Progenitor cell of endocrine pancreas (in vitro differentiated cells): ENCODE measurements at regions not wholly inside any gene's neighbourhood (a gene's known extent, or its start where the extent isn't known, plus 50 kb on each side); places are given as distances from the start of the nearest gene placed in this dataset.

Source experiments
- DNase-seq: peaks from one replicate; pipeline ENCODE4 v3.0.0; 2021; ENCODE audit warnings: low spot score; ENCODE audit not compliant: unreplicated experiment
- H3K27ac Mint-ChIP-seq: 2 replicates; pipeline ENCODE4 v1.8.0; 2021; ENCODE audit warnings: mild to moderate bottlenecking, moderate library complexity, mixed read lengths
- H3K27me3 Mint-ChIP-seq: 2 replicates; pipeline ENCODE4 v1.8.0; 2021; ENCODE audit warnings: mixed read lengths
- H3K36me3 Mint-ChIP-seq: 2 replicates; pipeline ENCODE4 v1.8.0; 2022; ENCODE audit warnings: mixed read lengths; ENCODE audit not compliant: insufficient read depth
- H3K4me1 Mint-ChIP-seq: 2 replicates; pipeline ENCODE4 v1.8.0; 2021; ENCODE audit warnings: low read depth, mixed read lengths
- H3K4me3 Mint-ChIP-seq: 2 replicates; pipeline ENCODE4 v1.8.0; 2021; ENCODE audit warnings: low read depth, mild to moderate bottlenecking, moderate library complexity, mixed read lengths
- H3K9me3 Mint-ChIP-seq: 2 replicates; pipeline ENCODE4 v1.8.0; 2021; ENCODE audit warnings: low read depth, mixed read lengths
- CTCF ChIP-seq: fragments of 200-600 bp; sonication (generic); IDR thresholded peaks from one replicate; pipeline ENCODE4 v1.5.0; 2021; ENCODE audit warnings: antibody characterized with exemption, mild to moderate bottlenecking; ENCODE audit not compliant: unreplicated experiment

DNA sequence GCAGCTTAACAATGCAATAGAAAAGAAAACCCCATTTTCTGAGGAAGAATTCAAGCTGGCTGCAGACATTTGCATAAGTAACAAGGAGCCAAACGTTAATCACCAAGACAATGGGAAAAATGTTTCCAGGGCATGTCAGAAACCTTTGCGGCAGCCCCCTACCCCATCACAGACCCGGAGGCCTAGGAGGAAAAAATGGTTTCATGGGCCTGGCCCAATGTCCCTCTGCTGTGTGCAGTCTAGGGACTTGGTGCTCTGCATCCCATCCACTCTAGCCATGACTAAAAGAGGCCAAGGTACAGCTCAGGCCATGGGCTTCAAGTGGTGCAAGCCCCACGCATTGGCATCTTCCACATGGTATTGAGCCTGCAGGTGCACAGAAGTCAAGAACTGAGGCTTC, 147.0 kb upstream of the NR3C2 start:
- H3K9me3 Mint-ChIP-seq: peaks cover 42% of the 10 kb centered on the region
- H3K36me3 Mint-ChIP-seq: no peaks in the 10 kb centered on the region

GRCh38 chr4:148575577-148575976, 133.4 kb upstream of the NR3C2 start:
- H3K4me1 Mint-ChIP-seq: no peaks in the 10 kb centered on the region
- no peak overlapping the region for H3K4me3 Mint-ChIP-seq
- no peak for DNase-seq
- H3K27me3 Mint-ChIP-seq: no peaks in the 10 kb centered on the region
- peaks cover 3% of the 10 kb centered on the region for H3K9me3 Mint-ChIP-seq
- H3K36me3 Mint-ChIP-seq: no peaks in the 10 kb centered on the region
- no peak for TF ChIP-seq CTCF
- no peak overlapping the region for H3K27ac Mint-ChIP-seq

More for the DNA sequence above, 147.0 kb upstream of the NR3C2 start:
- H3K4me3 Mint-ChIP-seq: no peak overlapping the region
- H3K4me1 Mint-ChIP-seq: no peaks in the 10 kb centered on the region
- DNase-seq: no peak
- TF ChIP-seq CTCF: no peak
- no peaks in the 10 kb centered on the region for H3K27me3 Mint-ChIP-seq
- no peak overlapping the region for H3K27ac Mint-ChIP-seq

DNA sequence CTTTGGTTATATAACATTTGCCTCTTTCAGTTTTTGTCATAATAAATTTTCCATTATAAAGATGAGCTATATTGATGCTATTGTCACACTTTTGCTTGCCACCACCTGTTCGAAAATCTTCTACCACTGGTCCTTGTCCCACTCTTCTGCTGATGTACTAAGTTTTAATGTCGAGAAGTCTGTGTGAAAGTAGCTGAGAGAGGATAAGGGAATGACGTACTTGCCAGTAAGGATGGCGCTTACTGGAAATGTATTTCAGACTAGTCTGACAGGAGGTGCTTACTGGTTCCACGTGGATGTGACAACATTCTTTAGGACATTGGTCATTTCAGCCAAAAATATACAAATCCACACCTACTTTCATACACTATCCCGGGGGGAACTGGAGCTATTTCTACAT, 132.7 kb upstream of the NR3C2 start:
- no peak overlapping the region for H3K27ac Mint-ChIP-seq
- H3K9me3 Mint-ChIP-seq: peaks cover 4% of the 10 kb centered on the region
- no peak for TF ChIP-seq CTCF
- no peak overlapping the region for H3K4me3 Mint-ChIP-seq
- no peaks in the 10 kb centered on the region for H3K4me1 Mint-ChIP-seq
- no peak for DNase-seq
- H3K36me3 Mint-ChIP-seq: no peaks in the 10 kb centered on the region
- H3K27me3 Mint-ChIP-seq: no peaks in the 10 kb centered on the region

DNA sequence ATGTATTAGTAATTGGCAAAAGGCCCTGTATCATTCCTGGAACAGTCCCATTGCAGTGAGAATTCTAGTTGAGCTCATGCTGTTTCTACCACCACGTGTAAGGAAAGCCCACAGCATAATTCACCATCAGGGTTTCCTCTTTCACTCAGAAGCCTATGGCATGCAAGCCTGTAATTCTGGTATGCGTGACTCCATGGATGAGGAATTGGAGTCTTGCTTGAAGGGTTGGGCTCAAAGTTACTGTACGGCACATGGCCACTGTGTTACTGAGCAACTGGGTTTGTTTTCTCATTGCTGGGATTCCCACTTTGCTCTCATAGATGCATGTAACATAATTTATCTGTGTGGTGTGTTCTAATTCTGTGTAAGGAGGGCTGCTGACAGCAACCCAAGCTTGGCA, 132.3 kb upstream of the NR3C2 start:
- no peak for TF ChIP-seq CTCF
- H3K27ac Mint-ChIP-seq: no peak overlapping the region
- no peak overlapping the region for H3K4me3 Mint-ChIP-seq
- H3K9me3 Mint-ChIP-seq: peaks cover 7% of the 10 kb centered on the region
- no peak for DNase-seq
- H3K36me3 Mint-ChIP-seq: no peaks in the 10 kb centered on the region
- no peaks in the 10 kb centered on the region for H3K4me1 Mint-ChIP-seq
- no peaks in the 10 kb centered on the region for H3K27me3 Mint-ChIP-seq

GRCh38 chr4:148574066-148574465, 131.9 kb upstream of the NR3C2 start:
- no peak for TF ChIP-seq CTCF
- H3K9me3 Mint-ChIP-seq: peaks cover 8% of the 10 kb centered on the region
- H3K27me3 Mint-ChIP-seq: no peaks in the 10 kb centered on the region
- no peaks in the 10 kb centered on the region for H3K36me3 Mint-ChIP-seq
- no peak for DNase-seq
- H3K4me3 Mint-ChIP-seq: no peak overlapping the region
- no peak overlapping the region for H3K27ac Mint-ChIP-seq
- H3K4me1 Mint-ChIP-seq: no peaks in the 10 kb centered on the region

DNA sequence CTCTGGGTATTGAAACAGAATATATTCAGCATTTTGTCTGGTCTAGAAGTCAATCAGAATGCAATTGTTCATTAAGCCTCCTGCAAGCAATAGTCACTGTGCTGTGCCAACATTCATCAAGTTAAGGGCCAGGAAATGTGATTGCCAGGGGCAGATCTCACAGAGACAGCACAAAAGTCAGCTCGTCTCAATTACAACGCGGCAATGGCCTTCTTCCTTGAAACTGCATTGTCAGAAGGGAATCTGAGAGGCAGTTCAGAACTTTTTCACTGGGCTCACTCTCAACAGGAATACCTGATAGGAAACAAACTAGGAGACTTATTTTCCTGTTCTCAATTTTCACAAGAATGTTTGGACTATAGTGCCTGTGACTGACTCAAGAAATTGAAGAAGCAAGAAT, 131.1 kb upstream of the NR3C2 start:
- Mint-ChIP-seq H3K36me3 (no peaks in the 10 kb centered on the region), H3K27me3 (no peaks in the 10 kb centered on the region), H3K27ac (no peak overlapping the region), H3K4me3 (no peak overlapping the region), H3K9me3 (peaks cover 8% of the 10 kb centered on the region), H3K4me1 (no peaks in the 10 kb centered on the region)
- TF ChIP-seq CTCF: no peak
- no peak for DNase-seq
